H9 (cell line): ENCODE measurements at regions not wholly inside any gene's neighbourhood (a gene's known extent, or its start where the extent isn't known, plus 50 kb on each side); places are given as distances from the start of the nearest gene placed in this dataset.

Experiments
- DNase-seq: peaks from one replicate; pipeline ENCODE4 v3.0.0-alpha.2; 2017
- H2AFZ ChIP-seq: one replicate; pipeline ENCODE4 v1.6.1; 2013; ENCODE audit warnings: mild to moderate bottlenecking, low read length, control low read depth, moderate library complexity
- H2AK5ac ChIP-seq: 2 replicates; pipeline ENCODE4 v1.6.1; 2013; ENCODE audit warnings: low read length, control low read depth, mixed read lengths; ENCODE audit not compliant: insufficient read length
- H2BK120ac ChIP-seq: one replicate; pipeline ENCODE4 v1.6.1; 2013; ENCODE audit warnings: low read depth, mild to moderate bottlenecking, low read length, control low read depth, inconsistent platforms; ENCODE audit not compliant: poor library complexity, severe bottlenecking
- H2BK12ac ChIP-seq: 2 replicates; pipeline ENCODE4 v1.6.1; 2013; ENCODE audit warnings: low read length, control low read depth, mixed read lengths, low read depth; ENCODE audit not compliant: insufficient read length
- H2BK15ac ChIP-seq: 2 replicates; pipeline ENCODE4 v1.6.1; 2013; ENCODE audit warnings: low read depth, low read length, control low read depth
- H2BK20ac ChIP-seq: one replicate; pipeline ENCODE4 v1.6.1; 2013; ENCODE audit warnings: low read depth, mild to moderate bottlenecking, low read length, control low read depth, inconsistent platforms; ENCODE audit not compliant: poor library complexity, severe bottlenecking
- H2BK5ac ChIP-seq: 2 replicates; pipeline ENCODE4 v1.6.1; 2013; ENCODE audit warnings: low read length, control low read depth, mixed read lengths; ENCODE audit not compliant: insufficient read length
- H3K14ac ChIP-seq: 2 replicates; pipeline ENCODE4 v1.6.1; 2013; ENCODE audit warnings: low read length, control low read depth; ENCODE audit not compliant: insufficient read depth
- H3K18ac ChIP-seq: 2 replicates; pipeline ENCODE4 v1.6.1; 2013; ENCODE audit warnings: low read depth, mild to moderate bottlenecking, mixed read lengths, low read length, control low read depth; ENCODE audit not compliant: insufficient read length
- H3K23ac ChIP-seq: 2 replicates; pipeline ENCODE4 v1.6.1; 2013; ENCODE audit warnings: low read length, control low read depth, mixed read lengths, low read depth; ENCODE audit not compliant: insufficient read length
- H3K23me2 ChIP-seq: 2 replicates; pipeline ENCODE4 v1.6.1; 2013; ENCODE audit warnings: low read depth, mild to moderate bottlenecking, mixed read lengths, low read length, control low read depth; ENCODE audit not compliant: insufficient read length, poor library complexity, severe bottlenecking
- H3K27ac ChIP-seq: 2 replicates; pipeline ENCODE4 v1.5.1; 2013; ENCODE audit warnings: low read length, control low read depth, mixed read lengths, low read depth; ENCODE audit not compliant: insufficient read length
- H3K27me3 ChIP-seq: 2 replicates; pipeline ENCODE4 v1.6.1; 2013; ENCODE audit warnings: low read length, control low read depth, inconsistent platforms; ENCODE audit not compliant: insufficient read depth
- H3K4ac ChIP-seq: 2 replicates; pipeline ENCODE4 v1.6.1; 2013; ENCODE audit warnings: low read depth, mild to moderate bottlenecking, control low read depth, inconsistent platforms, low read length, moderate library complexity
- H3K4me1 ChIP-seq: 2 replicates; pipeline ENCODE4 v1.6.1; 2013; ENCODE audit warnings: low read length, control low read depth, inconsistent platforms; ENCODE audit not compliant: insufficient read depth
- H3K4me2 ChIP-seq: 2 replicates; pipeline ENCODE4 v1.6.1; 2013; ENCODE audit warnings: low read length, control low read depth, mixed read lengths; ENCODE audit not compliant: insufficient read length, insufficient read depth
- H3K56ac ChIP-seq: 2 replicates; pipeline ENCODE4 v1.6.1; 2013; ENCODE audit warnings: low read depth, mild to moderate bottlenecking, mixed read lengths, low read length, control low read depth; ENCODE audit not compliant: insufficient read length
- H3K79me1 ChIP-seq: 2 replicates; pipeline ENCODE4 v1.6.1; 2013; ENCODE audit warnings: low read depth, mild to moderate bottlenecking, moderate library complexity, low read length, control low read depth, inconsistent platforms; ENCODE audit not compliant: insufficient read depth, poor library complexity, severe bottlenecking
- H3K79me2 ChIP-seq: 2 replicates; pipeline ENCODE4 v1.6.1; 2013; ENCODE audit warnings: low read length, control low read depth, inconsistent platforms; ENCODE audit not compliant: insufficient read depth
- H3K9ac ChIP-seq: 2 replicates; pipeline ENCODE4 v1.6.1; 2013; ENCODE audit warnings: low read length, control low read depth, mixed read lengths; ENCODE audit not compliant: insufficient read length; ENCODE audit errors: extremely low read depth
- H3K9me3 ChIP-seq: one replicate; pipeline ENCODE4 v1.6.1; 2013; ENCODE audit warnings: low read depth, low read length, inconsistent platforms; ENCODE audit not compliant: control insufficient read depth
- H3T11ph ChIP-seq: one replicate; pipeline ENCODE4 v1.6.1; 2013; ENCODE audit warnings: mild to moderate bottlenecking, low read length, control low read depth, inconsistent platforms
- H4K20me1 ChIP-seq: one replicate; pipeline ENCODE4 v1.6.1; 2013; ENCODE audit not compliant: control insufficient read depth, insufficient read length, insufficient read depth
- H4K5ac ChIP-seq: 2 replicates; pipeline ENCODE4 v1.6.1; 2013; ENCODE audit warnings: low read depth, mild to moderate bottlenecking, mixed read lengths, low read length, control low read depth; ENCODE audit not compliant: insufficient read length
- H4K8ac ChIP-seq: replicated peaks from 2 replicates; pipeline ENCODE4 v1.6.1; 2013; ENCODE audit warnings: low read length, control low read depth, mixed read lengths, low read depth; ENCODE audit not compliant: insufficient read length
- H4K91ac ChIP-seq: 2 replicates; pipeline ENCODE4 v1.6.1; 2013; ENCODE audit warnings: low read depth, mild to moderate bottlenecking, moderate library complexity, mixed read lengths, low read length, control low read depth; ENCODE audit not compliant: insufficient read length
- H3K27ac Mint-ChIP-seq, 3 experiments: 2 replicates in 2 of 3; 3 replicates in 1 of 3; pipeline ENCODE4 v1.8.0; 2020 to 2021; ENCODE audit warnings: mixed read lengths in 3 of 3, mild to moderate bottlenecking in 1 of 3, moderate library complexity in 1 of 3
- H3K27me3 Mint-ChIP-seq: 2 replicates; pipeline ENCODE4 v1.8.0; 2021; ENCODE audit warnings: low read depth, mild to moderate bottlenecking, moderate library complexity, mixed read lengths
- H3K36me3 Mint-ChIP-seq, 3 experiments: 2 replicates in 2 of 3; 3 replicates in 1 of 3; pipeline ENCODE4 v1.8.0; 2020 to 2021; ENCODE audit warnings: low read depth in 3 of 3, mixed read lengths in 3 of 3; ENCODE audit not compliant: insufficient read depth in 1 of 3
- H3K4me1 Mint-ChIP-seq, 2 experiments: 2 replicates each; pipeline ENCODE4 v1.8.0; 2020; ENCODE audit warnings: mixed read lengths in 2 of 2
- H3K4me3 Mint-ChIP-seq, 2 experiments: 2 replicates in 1 of 2; 3 replicates in 1 of 2; pipeline ENCODE4 v1.8.0; 2020 to 2021; ENCODE audit warnings: mild to moderate bottlenecking in 2 of 2, mixed read lengths in 2 of 2, moderate library complexity in 1 of 2
- H3K9me3 Mint-ChIP-seq, 2 experiments: 2 replicates in 1 of 2; 3 replicates in 1 of 2; pipeline ENCODE4 v1.8.0; 2020; ENCODE audit warnings: mild to moderate bottlenecking in 2 of 2, mixed read lengths in 2 of 2, moderate library complexity in 1 of 2
- CTCF ChIP-seq: fragments of 200-600 bp; sonication (generic); conservative IDR thresholded peaks from 3 replicates; pipeline ENCODE4 v1.8.0; 2021; ENCODE audit warnings: antibody characterized with exemption, mild to moderate bottlenecking
- WGBS: extraction: QIAGEN DNeasy Blood & Tissue Kit; methylation state at CpG from one replicate; pipeline ENCODE4 v1.1.7; 2013; ENCODE audit warnings: missing lambda C conversion rate, low lambda C conversion rate, mixed read lengths; ENCODE audit not compliant: insufficient read length; ENCODE audit errors: extremely low coverage; 5-methylcytosine and 5-hydroxymethylcytosine counted together

GRCh38 chr4:16443504-16444088 is 217.3 kb upstream of the TAPT1 start:
- no peaks in the 10 kb centered on the region for H3K4me1 ChIP-seq
- no peak overlapping the region for H4K8ac ChIP-seq
- no peak for DNase-seq
- H3K9me3 Mint-ChIP-seq = no peaks in the 10 kb centered on the region
- H2BK15ac ChIP-seq = no peak overlapping the region
- H3T11ph ChIP-seq = no peak overlapping the region
- no peaks in the 10 kb centered on the region for H3K79me2 ChIP-seq
- no peak overlapping the region for H3K18ac ChIP-seq
- H3K4me3 Mint-ChIP-seq = no peak overlapping the region
- no peak overlapping the region for H3K9ac ChIP-seq
- H3K36me3 Mint-ChIP-seq = no peaks in the 10 kb centered on the region
- no peak overlapping the region for H2BK120ac ChIP-seq
- no peak overlapping the region for H2BK5ac ChIP-seq
- WGBS = no CpG with 5 or more reads among the region's 2 CpGs
- H3K4ac ChIP-seq = no peak overlapping the region
- no peak overlapping the region for H2BK12ac ChIP-seq
- TF ChIP-seq CTCF = peak; percentile 80
- H3K56ac ChIP-seq = no peak overlapping the region
- H3K23ac ChIP-seq = no peak overlapping the region
- no peaks in the 10 kb centered on the region for H3K23me2 ChIP-seq
- H2BK20ac ChIP-seq = no peak overlapping the region
- no peak overlapping the region for H2AFZ ChIP-seq
- no peak overlapping the region for H4K91ac ChIP-seq
- H2AK5ac ChIP-seq = no peak overlapping the region
- no peak overlapping the region for H3K14ac ChIP-seq
- no peaks in the 10 kb centered on the region for H3K9me3 ChIP-seq
- H3K4me1 Mint-ChIP-seq = peaks cover 0 to 4% of the 10 kb centered on the region in 2 experiments; a peak in 3 of 4 replicates
- no peak overlapping the region for H3K27ac ChIP-seq
- peaks cover 85% of the 10 kb centered on the region for H3K27me3 Mint-ChIP-seq
- no peak overlapping the region for H3K27ac Mint-ChIP-seq
- no peak overlapping the region for H4K5ac ChIP-seq
- no peaks in the 10 kb centered on the region for H4K20me1 ChIP-seq
- no peak overlapping the region for H3K4me2 ChIP-seq
- H3K79me1 ChIP-seq = no peaks in the 10 kb centered on the region
- peaks cover 4% of the 10 kb centered on the region; the same call in 1 of the 2 replicates for H3K27me3 ChIP-seq
